Endothelial cell of umbilical vein (primary cell): ENCODE measurements at regions not wholly inside any gene's neighbourhood (a gene's known extent, or its start where the extent isn't known, plus 50 kb on each side); places are given as distances from the start of the nearest gene placed in this dataset.

Experiments
- BruUV-seq: library from RNA; stranded (reverse); fragments of 400-500 nt; replicated peaks from 2 replicates; lab custom pipeline; 2021; lab: Mats Ljungman, UMichigan
- CTCF ChIA-PET: fragments of 300-600, 350-600 bp; sonication (Branson Sonifier 250); formaldehyde crosslinking; loops from one replicate; lab custom pipeline; 2021; ENCODE audit warnings: antibody characterized with exemption, inconsistent platforms; lab: Charles Lee
- POLR2A ChIA-PET: fragments of 300-600, 350-600 bp; sonication (Branson Sonifier 250); formaldehyde crosslinking; loops from one replicate; lab custom pipeline; 2021; ENCODE audit warnings: antibody characterized with exemption, inconsistent platforms; lab: Charles Lee
- DNase-seq: peaks from one replicate; pipeline ENCODE4 v3.0.0-alpha.2; 2011; ENCODE audit warnings: low read depth, low spot score
- FAIRE-seq: peaks from 2 replicates; lab custom pipeline; 2011; peaks lifted over from hg19 to GRCh38; lab: Jason Lieb, UNC
- H2AFZ ChIP-seq: 2 replicates; pipeline ENCODE4 v1.6.0; 2012; ENCODE audit warnings: low read depth, low read length, control low read depth, inconsistent platforms
- H3K27ac ChIP-seq: 2 replicates; pipeline ENCODE4 v1.5.1; 2011; ENCODE audit warnings: low read depth, mild to moderate bottlenecking, control low read depth, low read length, moderate library complexity; ENCODE audit not compliant: insufficient read depth
- H3K27me3 ChIP-seq, 2 experiments: 2 replicates each; pipeline versions ENCODE4 v1.6.0 to v1.6.1; 2011; ENCODE audit warnings: low read length in 2 of 2, mixed read lengths in 1 of 2; ENCODE audit not compliant: control insufficient read depth in 2 of 2, insufficient read depth in 2 of 2
- H3K36me3 ChIP-seq, 2 experiments: 2 replicates in 1 of 2; 3 replicates in 1 of 2; pipeline ENCODE4 v1.5.1; 2011; ENCODE audit warnings: low read length in 2 of 2, mild to moderate bottlenecking in 1 of 2, moderate library complexity in 1 of 2; ENCODE audit not compliant: control insufficient read depth in 2 of 2, insufficient read depth in 2 of 2; ENCODE audit errors: extremely low read depth in 1 of 2
- H3K4me1 ChIP-seq: 3 replicates; pipeline ENCODE4 v1.5.1; 2011; ENCODE audit warnings: mild to moderate bottlenecking, low read length; ENCODE audit not compliant: control insufficient read depth, insufficient read depth; ENCODE audit errors: extremely low read depth
- H3K4me2 ChIP-seq: 2 replicates; pipeline ENCODE4 v1.6.1; 2011; ENCODE audit warnings: low read length, control low read depth, mixed read lengths; ENCODE audit not compliant: insufficient read depth
- H3K4me3 ChIP-seq, 3 experiments: fragments of 200-600 bp in 1 of 3; sonication (generic), shearing (Covaris generic) in 1 of 3; replicated peaks in 1 of 3; 2 replicates each; pipeline ENCODE4 v1.5.1; 2011 to 2016; ENCODE audit warnings: control low read depth in 3 of 3, low read length in 3 of 3, mild to moderate bottlenecking in 2 of 3, inconsistent platforms in 1 of 3, low read depth in 1 of 3, moderate library complexity in 1 of 3; ENCODE audit not compliant: insufficient read depth in 1 of 3
- H3K79me2 ChIP-seq: 2 replicates; pipeline ENCODE4 v1.6.0; 2012; ENCODE audit warnings: low read length, inconsistent platforms; ENCODE audit not compliant: control insufficient read depth, insufficient read depth
- H3K9ac ChIP-seq: replicated peaks from 2 replicates; pipeline ENCODE3; 2011; ENCODE audit warnings: low read length, control low read depth; ENCODE audit not compliant: insufficient read depth; ENCODE audit errors: extremely low read depth
- H3K9me1 ChIP-seq: replicated peaks from 3 replicates; pipeline ENCODE4 v1.6.0; 2011; ENCODE audit warnings: mild to moderate bottlenecking, low read length; ENCODE audit not compliant: control insufficient read depth, insufficient read depth; ENCODE audit errors: extremely low read depth
- H3K9me3 ChIP-seq: replicated peaks from 2 replicates; pipeline ENCODE4 v1.5.1; 2012; ENCODE audit warnings: low read length, inconsistent platforms; ENCODE audit not compliant: control insufficient read depth, insufficient read depth
- H4K20me1 ChIP-seq: replicated peaks from 2 replicates; pipeline ENCODE3; 2011; ENCODE audit warnings: mild to moderate bottlenecking, low read length; ENCODE audit not compliant: control insufficient read depth, insufficient read depth; ENCODE audit errors: extremely low read depth
- EZH2 ChIP-seq: IDR thresholded peaks from 2 replicates; pipeline ENCODE4 v1.6.1; 2012; ENCODE audit warnings: borderline replicate concordance, low read depth, mild to moderate bottlenecking, moderate library complexity, low read length, inconsistent platforms; ENCODE audit not compliant: severe bottlenecking
- FOS ChIP-seq: IDR thresholded peaks from 2 replicates; pipeline ENCODE4 v1.6.1; 2011; ENCODE audit warnings: mild to moderate bottlenecking, low read length, moderate library complexity, borderline replicate concordance; ENCODE audit not compliant: insufficient read depth
- GATA2 ChIP-seq: IDR thresholded peaks from 2 replicates; pipeline ENCODE4 v1.7.0; 2011; ENCODE audit warnings: low read depth, mild to moderate bottlenecking, moderate library complexity, mixed read lengths, low read length; ENCODE audit not compliant: insufficient read length, insufficient read depth
- JUN ChIP-seq: IDR thresholded peaks from 2 replicates; pipeline ENCODE4 v1.6.1; 2011; ENCODE audit warnings: borderline replicate concordance, low read depth; ENCODE audit not compliant: insufficient read length, insufficient read depth
- MYC ChIP-seq: IDR thresholded peaks from one replicate; pipeline ENCODE4 v1.6.1; 2011; ENCODE audit warnings: mild to moderate bottlenecking, low read depth, low read length
- POLR2A ChIP-seq: IDR thresholded peaks from 2 replicates; pipeline ENCODE4 v1.6.1; 2012; ENCODE audit warnings: low read depth, mild to moderate bottlenecking, control low read depth, low read length
- POLR2AphosphoS5 ChIP-seq: IDR thresholded peaks from 2 replicates; pipeline ENCODE4 v1.6.1; 2012; ENCODE audit warnings: low read depth, mild to moderate bottlenecking, control low read depth, low read length, moderate library complexity; ENCODE audit not compliant: insufficient read depth
- dilution Hi-C: fragments of 300-500 bp; cut with MboI; formaldehyde crosslinking; loops from one replicate; pipeline ENCODE4 v1.15.0; 2019; ENCODE audit warnings: low sequenced_read_pairs; ENCODE audit not compliant: extremely low pct_ligation_motif_present
- intact Hi-C: fragments of 100-400 bp; cut with micrococcal nuclease; formaldehyde crosslinking; loops from one replicate; pipeline ENCODE4 v1.10.0; 2022
- TF ChIP-seq, protein P1 (sequence below): IDR thresholded peaks from 2 replicates; pipeline ENCODE4 v1.6.1; 2011; ENCODE audit not compliant: insufficient read depth, insufficient read length
- TF ChIP-seq, protein P2 (sequence below), 2 donors: IDR thresholded peaks; 1 replicate in 1 of 2; 2 replicates in 1 of 2; pipeline ENCODE4 v1.5.1; 2011; ENCODE audit warnings: low read length in 2 of 2, mild to moderate bottlenecking in 2 of 2, moderate library complexity in 2 of 2, control low read depth in 1 of 2, inconsistent platforms in 1 of 2, low read depth in 1 of 2; ENCODE audit not compliant: insufficient read depth in 1 of 2; ENCODE audit errors: extremely low read depth in 1 of 2

DNA sequence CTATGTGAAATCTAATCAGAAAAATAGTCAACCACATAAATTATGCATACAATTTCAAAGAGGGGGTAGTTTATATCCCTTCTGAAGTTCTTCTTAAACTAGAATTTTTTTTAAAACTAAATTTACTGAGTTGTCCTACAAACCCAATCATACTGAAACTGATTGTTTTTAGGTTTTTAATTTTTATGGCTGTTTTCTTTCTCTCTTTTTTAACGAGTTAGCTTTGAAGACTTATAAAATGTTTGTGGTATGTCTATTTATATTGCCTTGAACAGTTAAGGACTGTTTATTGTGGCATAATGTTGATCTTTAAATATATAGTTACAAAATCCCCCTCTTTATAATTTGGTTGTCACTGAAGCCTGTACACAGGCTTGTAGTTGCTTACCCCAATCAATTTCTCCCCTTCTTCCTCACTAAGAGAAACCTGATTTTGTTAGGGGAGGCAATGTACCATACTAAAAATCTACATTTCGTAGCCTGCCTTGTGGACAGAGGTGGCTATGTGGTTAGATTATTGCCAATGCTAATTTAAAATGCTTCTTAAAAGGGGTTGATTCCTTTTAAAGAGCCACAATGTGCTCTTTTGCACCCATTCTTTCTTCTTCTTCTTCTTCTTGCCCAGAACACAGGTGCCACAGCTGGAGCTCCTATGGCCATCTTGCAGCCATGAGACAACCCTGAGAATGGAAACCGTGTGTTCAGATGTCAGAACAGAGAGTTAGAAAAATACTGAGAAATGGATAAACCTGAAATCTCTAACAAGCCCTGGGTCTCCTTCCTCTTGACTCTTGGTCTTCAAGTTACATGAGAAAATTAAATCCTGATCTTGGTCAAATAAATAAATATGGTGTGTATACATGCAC, 102.7 kb upstream of the ZNF827 start:
- no TSS peak for BruUV-seq
- POLR2A ChIA-PET = no interaction called here
- TF ChIP-seq JUN = no peak
- no peak for TF ChIP-seq EZH2
- no peak for TF ChIP-seq POLR2A
- TF ChIP-seq FOS = no peak
- TF ChIP-seq, protein P1, sequence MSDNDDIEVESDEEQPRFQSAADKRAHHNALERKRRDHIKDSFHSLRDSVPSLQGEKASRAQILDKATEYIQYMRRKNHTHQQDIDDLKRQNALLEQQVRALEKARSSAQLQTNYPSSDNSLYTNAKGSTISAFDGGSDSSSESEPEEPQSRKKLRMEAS = no peak
- no peak for TF ChIP-seq MYC
- no peak for TF ChIP-seq GATA2
- TF ChIP-seq, protein P2, sequence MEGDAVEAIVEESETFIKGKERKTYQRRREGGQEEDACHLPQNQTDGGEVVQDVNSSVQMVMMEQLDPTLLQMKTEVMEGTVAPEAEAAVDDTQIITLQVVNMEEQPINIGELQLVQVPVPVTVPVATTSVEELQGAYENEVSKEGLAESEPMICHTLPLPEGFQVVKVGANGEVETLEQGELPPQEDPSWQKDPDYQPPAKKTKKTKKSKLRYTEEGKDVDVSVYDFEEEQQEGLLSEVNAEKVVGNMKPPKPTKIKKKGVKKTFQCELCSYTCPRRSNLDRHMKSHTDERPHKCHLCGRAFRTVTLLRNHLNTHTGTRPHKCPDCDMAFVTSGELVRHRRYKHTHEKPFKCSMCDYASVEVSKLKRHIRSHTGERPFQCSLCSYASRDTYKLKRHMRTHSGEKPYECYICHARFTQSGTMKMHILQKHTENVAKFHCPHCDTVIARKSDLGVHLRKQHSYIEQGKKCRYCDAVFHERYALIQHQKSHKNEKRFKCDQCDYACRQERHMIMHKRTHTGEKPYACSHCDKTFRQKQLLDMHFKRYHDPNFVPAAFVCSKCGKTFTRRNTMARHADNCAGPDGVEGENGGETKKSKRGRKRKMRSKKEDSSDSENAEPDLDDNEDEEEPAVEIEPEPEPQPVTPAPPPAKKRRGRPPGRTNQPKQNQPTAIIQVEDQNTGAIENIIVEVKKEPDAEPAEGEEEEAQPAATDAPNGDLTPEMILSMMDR (IDR thresholded peaks at IDR 0.05; ENCODE audit: extremely low read depth in 1 of 2, insufficient read depth in 1 of 2, low read depth in 1 of 2, low read length in 2 of 2) = no peak
- no peak for TF ChIP-seq POLR2AphosphoS5
- no peaks in the 10 kb centered on the region for H3K9me1 ChIP-seq
- FAIRE-seq (no peak), DNase-seq (no peak)
- H3K4me1 ChIP-seq = no peaks in the 10 kb centered on the region
- CTCF ChIA-PET = interaction anchor here (1.3 kb wide), 1 partner anchor 11 kb away, joined by 3 read pairs; no protein-coding TSS in a partner anchor
- no peaks in the 10 kb centered on the region for H4K20me1 ChIP-seq
- no peaks in the 10 kb centered on the region for H3K9me3 ChIP-seq
- intact Hi-C loops (no loop called here), dilution Hi-C loops (no loop called here)
- no peaks in the 10 kb centered on the region for H3K27me3 ChIP-seq
- no peaks in the 10 kb centered on the region for H3K36me3 ChIP-seq
- no peak overlapping the region for H3K4me3 ChIP-seq
- no peak overlapping the region for H2AFZ ChIP-seq
- H3K4me2 ChIP-seq = no peak overlapping the region
- H3K27ac ChIP-seq = no peak overlapping the region
- H3K79me2 ChIP-seq = no peaks in the 10 kb centered on the region
- no peak overlapping the region for H3K9ac ChIP-seq
